H1 (cell line): ENCODE measurements at regions not wholly inside any gene's neighbourhood (a gene's known extent, or its start where the extent isn't known, plus 50 kb on each side); places are given as distances from the start of the nearest gene placed in this dataset.

Source experiments
- CTCF ChIA-PET: fragments of 300-600 bp; sonication (Branson Sonifier 250); formaldehyde crosslinking; loops from one replicate; lab custom pipeline; 2021; ENCODE audit not compliant: partially characterized antibody; lab: Charles Lee
- POLR2A ChIA-PET: fragments of 300-600 bp; sonication (Branson Sonifier 250); formaldehyde crosslinking; loops from one replicate; lab custom pipeline; 2021; ENCODE audit warnings: inconsistent platforms; ENCODE audit not compliant: partially characterized antibody; lab: Charles Lee
- DNase-seq, 2 experiments: peaks; one replicate each; pipeline versions ENCODE4 v3.0.0 to v3.0.0-alpha.2; 2010 to 2022; ENCODE audit warnings: low spot score in 2 of 2, low read depth in 1 of 2, mixed read lengths in 1 of 2
- FAIRE-seq: peaks from 2 replicates; lab custom pipeline; 2011; peaks lifted over from hg19 to GRCh38; lab: Jason Lieb, UNC
- H2AFZ ChIP-seq: 2 replicates; pipeline ENCODE4 v1.8.1; 2012; ENCODE audit warnings: low read length, inconsistent platforms
- H2AK5ac ChIP-seq: 2 replicates; pipeline ENCODE4 v1.6.1; 2013; ENCODE audit warnings: low read depth, low read length
- H2BK120ac ChIP-seq: replicated peaks from 2 replicates; pipeline ENCODE3; 2013; ENCODE audit warnings: low read depth, low read length, inconsistent platforms
- H2BK12ac ChIP-seq: 2 replicates; pipeline ENCODE4 v1.6.1; 2013; ENCODE audit warnings: low read depth, low read length
- H2BK15ac ChIP-seq: 2 replicates; pipeline ENCODE4 v1.6.1; 2013; ENCODE audit warnings: low read length
- H2BK20ac ChIP-seq: 2 replicates; pipeline ENCODE4 v1.6.1; 2013; ENCODE audit warnings: low read length
- H2BK5ac ChIP-seq: 2 replicates; pipeline ENCODE4 v1.6.1; 2013; ENCODE audit warnings: low read depth, low read length
- H3K14ac ChIP-seq: 2 replicates; pipeline ENCODE4 v1.6.1; 2013; ENCODE audit warnings: inconsistent platforms; ENCODE audit not compliant: insufficient read length
- H3K18ac ChIP-seq: 2 replicates; pipeline ENCODE4 v1.6.1; 2013; ENCODE audit warnings: low read length; ENCODE audit errors: extremely low read depth
- H3K23ac ChIP-seq: 2 replicates; pipeline ENCODE4 v1.6.1; 2013; ENCODE audit warnings: inconsistent platforms; ENCODE audit not compliant: insufficient read length
- H3K23me2 ChIP-seq: 2 replicates; pipeline ENCODE4 v1.6.1; 2013; ENCODE audit warnings: low read depth, low read length
- H3K27ac ChIP-seq: 2 replicates; pipeline ENCODE4 v1.6.1; 2011; ENCODE audit warnings: low read depth, low read length, inconsistent platforms
- H3K27me3 ChIP-seq, 4 experiments: replicated peaks in 1 of 4; 1 replicate in 1 of 4; 2 replicates in 3 of 4; pipeline versions ENCODE4 v1.6.1 to v1.8.1; 2011 to 2013; ENCODE audit warnings: low read length in 3 of 4, mild to moderate bottlenecking in 3 of 4, inconsistent platforms in 2 of 4, mixed read lengths in 2 of 4, moderate library complexity in 1 of 4; ENCODE audit not compliant: control insufficient read depth in 3 of 4, insufficient read depth in 3 of 4; ENCODE audit errors: extremely low read depth in 1 of 4
- H3K36me3 ChIP-seq, 4 experiments: 2 replicates each; pipeline versions ENCODE4 v1.6.1 to v1.8.1; 2011 to 2013; ENCODE audit warnings: mild to moderate bottlenecking in 4 of 4, low read length in 3 of 4, moderate library complexity in 2 of 4, control low read depth in 1 of 4, inconsistent platforms in 1 of 4; ENCODE audit not compliant: insufficient read depth in 4 of 4, control insufficient read depth in 2 of 4
- H3K4ac ChIP-seq: replicated peaks from 2 replicates; pipeline ENCODE3; 2013; ENCODE audit warnings: low read length, low read depth, mixed read lengths, inconsistent platforms; ENCODE audit not compliant: insufficient read length
- H3K4me1 ChIP-seq, 4 experiments: replicated peaks in 1 of 4; 1 replicate in 1 of 4; 2 replicates in 3 of 4; pipeline versions ENCODE4 v1.6.1 to v1.8.1; 2011 to 2013; ENCODE audit warnings: low read length in 3 of 4, inconsistent platforms in 2 of 4, mixed read lengths in 1 of 4; ENCODE audit not compliant: insufficient read depth in 4 of 4, control insufficient read depth in 3 of 4
- H3K4me2 ChIP-seq, 2 experiments: 2 replicates each; pipeline versions ENCODE4 v1.6.1 to v1.8.1; 2011 to 2013; ENCODE audit warnings: low read depth in 2 of 2, low read length in 2 of 2, control low read depth in 1 of 2, inconsistent platforms in 1 of 2, mild to moderate bottlenecking in 1 of 2; ENCODE audit not compliant: insufficient read depth in 1 of 2
- H3K4me3 ChIP-seq, 4 experiments: fragments of 200-600, 300-600 bp in 1 of 4; sonication (generic), shearing (Covaris generic), sonication (Bioruptor Twin) in 1 of 4; 2 replicates each; pipeline versions ENCODE4 v1.5.1 to v1.8.1; 2011 to 2016; ENCODE audit warnings: low read length in 4 of 4, low read depth in 3 of 4, control low read depth in 2 of 4, inconsistent platforms in 2 of 4, mild to moderate bottlenecking in 2 of 4, mixed read lengths in 1 of 4, moderate library complexity in 1 of 4; ENCODE audit not compliant: insufficient read depth in 2 of 4; ENCODE audit errors: extremely low read depth in 1 of 4
- H3K56ac ChIP-seq: replicated peaks from 2 replicates; pipeline ENCODE3; 2013; ENCODE audit warnings: low read depth, mild to moderate bottlenecking, mixed read lengths, low read length, inconsistent platforms; ENCODE audit not compliant: insufficient read length
- H3K79me1 ChIP-seq: 2 replicates; pipeline ENCODE4 v1.6.1; 2013; ENCODE audit warnings: low read depth, low read length, control low read depth
- H3K79me2 ChIP-seq, 2 experiments: 2 replicates each; pipeline versions ENCODE4 v1.6.1 to v1.8.1; 2012 to 2013; ENCODE audit warnings: low read length in 2 of 2, mild to moderate bottlenecking in 2 of 2, inconsistent platforms in 1 of 2; ENCODE audit not compliant: insufficient read depth in 2 of 2, control insufficient read depth in 1 of 2
- H3K9ac ChIP-seq, 4 experiments: replicated peaks in 1 of 4; 1 replicate in 1 of 4; 2 replicates in 3 of 4; pipeline versions ENCODE4 v1.6.1 to v1.8.1; 2011 to 2013; ENCODE audit warnings: low read depth in 3 of 4, low read length in 3 of 4, control low read depth in 2 of 4, mild to moderate bottlenecking in 2 of 4, moderate library complexity in 2 of 4, inconsistent platforms in 1 of 4; ENCODE audit errors: extremely low read depth in 1 of 4
- H3K9me3 ChIP-seq, 2 experiments: 2 replicates each; pipeline versions ENCODE4 v1.6.1 to v1.8.1; 2012 to 2013; ENCODE audit warnings: mild to moderate bottlenecking in 2 of 2, moderate library complexity in 2 of 2, control low read depth in 1 of 2, inconsistent platforms in 1 of 2, low read depth in 1 of 2, low read length in 1 of 2, mixed read lengths in 1 of 2; ENCODE audit not compliant: insufficient read depth in 2 of 2
- H4K20me1 ChIP-seq, 2 experiments: replicated peaks in 1 of 2; 2 replicates each; pipeline versions ENCODE3 to v1.8.1; 2011 to 2013; ENCODE audit warnings: inconsistent platforms in 2 of 2, low read length in 2 of 2, mild to moderate bottlenecking in 1 of 2; ENCODE audit not compliant: insufficient read depth in 2 of 2, control insufficient read depth in 1 of 2
- H4K5ac ChIP-seq: 2 replicates; pipeline ENCODE4 v1.6.1; 2013; ENCODE audit warnings: low read length, low read depth, mixed read lengths, inconsistent platforms; ENCODE audit not compliant: insufficient read length
- H4K8ac ChIP-seq: 2 replicates; pipeline ENCODE4 v1.8.0; 2013; ENCODE audit warnings: mild to moderate bottlenecking, moderate library complexity, low read length, inconsistent platforms; ENCODE audit not compliant: insufficient read depth; ENCODE audit errors: extremely low read depth
- H4K91ac ChIP-seq: replicated peaks from 2 replicates; pipeline ENCODE3; 2013; ENCODE audit warnings: low read length, mixed read lengths, inconsistent platforms; ENCODE audit not compliant: insufficient read length
- ASH2L ChIP-seq: fragments of 200-600, 300-600 bp; sonication (generic); IDR thresholded peaks from one replicate; pipeline ENCODE4 v1.7.1; 2017; ENCODE audit warnings: low read length
- CTBP2 ChIP-seq: IDR thresholded peaks from 2 replicates; pipeline ENCODE4 v1.7.0; 2011; ENCODE audit warnings: borderline replicate concordance, mild to moderate bottlenecking, moderate library complexity, mixed read lengths, low read length; ENCODE audit not compliant: insufficient read depth, insufficient read length
- FOSL1 ChIP-seq: IDR thresholded peaks from 2 replicates; pipeline ENCODE4 v1.6.1; 2011; ENCODE audit warnings: mild to moderate bottlenecking, low read depth, low read length, moderate library complexity; ENCODE audit not compliant: insufficient read depth
- MAX ChIP-seq: IDR thresholded peaks from 2 replicates; pipeline ENCODE4 v1.6.1; 2012; ENCODE audit warnings: inconsistent platforms
- NANOG ChIP-seq: IDR thresholded peaks from 2 replicates; pipeline ENCODE4 v1.6.1; 2011; ENCODE audit warnings: low read length, low read depth, mild to moderate bottlenecking, inconsistent platforms; ENCODE audit not compliant: insufficient read depth, poor library complexity, severe bottlenecking
- POLR2A ChIP-seq, 2 experiments: IDR thresholded peaks; 1 replicate in 1 of 2; 2 replicates in 1 of 2; pipeline ENCODE4 v1.6.1; 2011; ENCODE audit warnings: low read depth in 2 of 2, low read length in 2 of 2, mild to moderate bottlenecking in 2 of 2; ENCODE audit errors: control extremely low read depth in 1 of 2
- TEAD4 ChIP-seq: IDR thresholded peaks from 2 replicates; pipeline ENCODE4 v1.6.1; 2012; ENCODE audit warnings: low read depth, low read length, inconsistent platforms, mixed read lengths
- WGBS, 2 experiments: shearing (Covaris generic) in 1 of 2; methylation state at CpG; one replicate each; pipeline versions ENCODE4 v1.1.6 to v1.1.7; 2013 to 2015; ENCODE audit warnings: low lambda C conversion rate in 2 of 2, mixed read lengths in 2 of 2, inconsistent platforms in 1 of 2, low coverage in 1 of 2, missing lambda C conversion rate in 1 of 2; ENCODE audit not compliant: insufficient replicate concordance in 2 of 2, insufficient coverage in 1 of 2, insufficient read length in 1 of 2; ENCODE audit errors: extremely low coverage in 1 of 2, missing lambda C conversion rate in 1 of 2; 5-methylcytosine and 5-hydroxymethylcytosine counted together
- TF ChIP-seq, protein P1 (sequence below), 3 experiments: IDR thresholded peaks; 1 replicate in 2 of 3; 2 replicates in 1 of 3; pipeline versions ENCODE4 v1.5.1 to v1.6.1; 2011; ENCODE audit warnings: low read length in 3 of 3, mild to moderate bottlenecking in 3 of 3, inconsistent platforms in 2 of 3, low read depth in 1 of 3, moderate library complexity in 1 of 3; ENCODE audit not compliant: insufficient read depth in 1 of 3; ENCODE audit errors: control extremely low read depth in 1 of 3
- TF ChIP-seq, protein P2 (sequence below): IDR thresholded peaks from 2 replicates; pipeline ENCODE4 v1.6.1; 2012; ENCODE audit warnings: low read length, inconsistent platforms

GRCh38 chr11:28911829-28912228, 803.6 kb downstream of the METTL15 start:
- no peak overlapping the region for H2AK5ac ChIP-seq
- no peaks in the 10 kb centered on the region for H4K20me1 ChIP-seq
- no peak overlapping the region for H4K8ac ChIP-seq
- H3K27ac ChIP-seq, result no peak overlapping the region
- H3K4ac ChIP-seq, result no peak overlapping the region
- H3K79me1 ChIP-seq, result no peaks in the 10 kb centered on the region
- H3K27me3 ChIP-seq, result no peaks in the 10 kb centered on the region
- no peak overlapping the region for H2BK20ac ChIP-seq
- no peak overlapping the region for H3K9ac ChIP-seq
- no peak overlapping the region for H2BK12ac ChIP-seq
- H2BK120ac ChIP-seq, result no peak overlapping the region
- no peak overlapping the region for H4K91ac ChIP-seq
- H3K23me2 ChIP-seq, result no peaks in the 10 kb centered on the region
- CTCF ChIA-PET, result no interaction called here
- no peaks in the 10 kb centered on the region for H3K9me3 ChIP-seq
- DNase-seq (no peak), FAIRE-seq (no peak)
- TF ChIP-seq MAX (no peak), POLR2A (IDR thresholded peaks at IDR 0.05; ENCODE audit: control extremely low read depth in 1 of 2, low read depth in 2 of 2, low read length in 2 of 2) (no peak), TEAD4 (no peak), FOSL1 (no peak), ASH2L (no peak), CTBP2 (no peak), NANOG (no peak)
- TF ChIP-seq, protein P1, sequence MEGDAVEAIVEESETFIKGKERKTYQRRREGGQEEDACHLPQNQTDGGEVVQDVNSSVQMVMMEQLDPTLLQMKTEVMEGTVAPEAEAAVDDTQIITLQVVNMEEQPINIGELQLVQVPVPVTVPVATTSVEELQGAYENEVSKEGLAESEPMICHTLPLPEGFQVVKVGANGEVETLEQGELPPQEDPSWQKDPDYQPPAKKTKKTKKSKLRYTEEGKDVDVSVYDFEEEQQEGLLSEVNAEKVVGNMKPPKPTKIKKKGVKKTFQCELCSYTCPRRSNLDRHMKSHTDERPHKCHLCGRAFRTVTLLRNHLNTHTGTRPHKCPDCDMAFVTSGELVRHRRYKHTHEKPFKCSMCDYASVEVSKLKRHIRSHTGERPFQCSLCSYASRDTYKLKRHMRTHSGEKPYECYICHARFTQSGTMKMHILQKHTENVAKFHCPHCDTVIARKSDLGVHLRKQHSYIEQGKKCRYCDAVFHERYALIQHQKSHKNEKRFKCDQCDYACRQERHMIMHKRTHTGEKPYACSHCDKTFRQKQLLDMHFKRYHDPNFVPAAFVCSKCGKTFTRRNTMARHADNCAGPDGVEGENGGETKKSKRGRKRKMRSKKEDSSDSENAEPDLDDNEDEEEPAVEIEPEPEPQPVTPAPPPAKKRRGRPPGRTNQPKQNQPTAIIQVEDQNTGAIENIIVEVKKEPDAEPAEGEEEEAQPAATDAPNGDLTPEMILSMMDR (IDR thresholded peaks at IDR 0.05; ENCODE audit: control extremely low read depth in 1 of 3, insufficient read depth in 1 of 3, low read depth in 1 of 3, low read length in 3 of 3), result no peak
- TF ChIP-seq, protein P2, sequence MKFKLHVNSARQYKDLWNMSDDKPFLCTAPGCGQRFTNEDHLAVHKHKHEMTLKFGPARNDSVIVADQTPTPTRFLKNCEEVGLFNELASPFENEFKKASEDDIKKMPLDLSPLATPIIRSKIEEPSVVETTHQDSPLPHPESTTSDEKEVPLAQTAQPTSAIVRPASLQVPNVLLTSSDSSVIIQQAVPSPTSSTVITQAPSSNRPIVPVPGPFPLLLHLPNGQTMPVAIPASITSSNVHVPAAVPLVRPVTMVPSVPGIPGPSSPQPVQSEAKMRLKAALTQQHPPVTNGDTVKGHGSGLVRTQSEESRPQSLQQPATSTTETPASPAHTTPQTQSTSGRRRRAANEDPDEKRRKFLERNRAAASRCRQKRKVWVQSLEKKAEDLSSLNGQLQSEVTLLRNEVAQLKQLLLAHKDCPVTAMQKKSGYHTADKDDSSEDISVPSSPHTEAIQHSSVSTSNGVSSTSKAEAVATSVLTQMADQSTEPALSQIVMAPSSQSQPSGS, result no peak
- H4K5ac ChIP-seq, result no peak overlapping the region
- H3K36me3 ChIP-seq, result no peaks in the 10 kb centered on the region
- no peak overlapping the region for H3K56ac ChIP-seq
- H3K4me1 ChIP-seq, result no peaks in the 10 kb centered on the region
- no peak overlapping the region for H2AFZ ChIP-seq
- no peak overlapping the region for H2BK5ac ChIP-seq
- no peak overlapping the region for H2BK15ac ChIP-seq
- H3K79me2 ChIP-seq, result no peaks in the 10 kb centered on the region
- H3K23ac ChIP-seq, result no peak overlapping the region
- H3K4me3 ChIP-seq, result no peak overlapping the region
- H3K4me2 ChIP-seq, result no peak overlapping the region
- POLR2A ChIA-PET, result no interaction called here
- 88% methylated on average over 1 of the region's 1 CpG; no CpG with 5 or more reads in 1 of the 2 experiments for WGBS, 2 experiments
- H3K18ac ChIP-seq, result no peak overlapping the region
- no peak overlapping the region for H3K14ac ChIP-seq
